KBM-7 (cell line): ENCODE measurements at regions not wholly inside any gene's neighbourhood (a gene's known extent, or its start where the extent isn't known, plus 50 kb on each side); places are given as distances from the start of the nearest gene placed in this dataset.
A peak's percentile ranks its signal among the peaks of the same experiment; 100 is the strongest.
"Not testable (repeated sequence)": the region's sequence is repeated elsewhere in the genome, so short reads cannot be mapped to it uniquely, and the experiment has no call there.

Experiments
- DNase-seq: peaks from one replicate; pipeline ENCODE4 v3.0.0-alpha.2; 2015
- in situ Hi-C: fragments of 300-500 bp; cut with MboI; formaldehyde crosslinking; loops from 2 replicates; pipeline ENCODE4 v1.14.3; 2020; ENCODE audit warnings: low sequenced_read_pairs, low pct_unique_long_range_greater_than_20kb, mixed read lengths

DNA sequence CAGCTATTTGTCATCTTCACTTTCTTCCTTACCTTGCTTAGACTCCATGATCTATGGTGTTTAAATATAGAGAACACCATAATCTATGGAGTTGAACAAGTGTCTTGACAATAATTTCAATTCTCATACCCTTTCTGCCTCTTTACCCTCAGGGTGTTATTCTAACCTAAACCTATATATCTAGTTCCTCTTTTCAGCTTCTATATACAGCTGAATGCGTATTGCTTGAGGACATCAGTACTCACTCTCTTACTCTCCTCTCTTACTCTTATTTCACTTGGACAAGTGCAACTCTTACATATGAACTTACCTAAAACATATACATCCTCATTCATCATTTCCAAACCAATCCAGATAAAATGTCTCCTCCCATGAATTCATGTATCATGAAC lies 187.1 kb downstream of the RAP2B start:
- DNase-seq = peak; percentile 25
- in situ Hi-C loops = no loop called here

DNA sequence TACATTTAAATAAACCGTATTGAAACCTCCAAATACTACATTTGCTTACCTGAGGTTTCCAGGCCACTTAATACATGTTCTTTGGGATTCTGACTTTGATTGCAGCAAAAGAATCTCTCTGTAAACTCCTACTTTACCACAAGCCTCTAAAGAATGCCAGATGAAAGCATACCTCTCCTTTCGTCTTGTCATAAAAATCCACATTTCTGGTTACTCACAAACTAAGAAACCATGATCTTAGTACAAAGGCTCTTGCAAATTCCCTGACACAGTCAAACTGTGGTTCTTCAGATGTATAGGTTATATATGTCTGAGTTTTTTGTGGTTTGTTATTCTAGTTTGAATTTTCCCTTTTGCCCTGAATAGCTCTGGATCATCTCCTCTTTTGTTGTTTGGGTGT lies 188.4 kb downstream of the RAP2B start:
- in situ Hi-C loops = no loop called here
- DNase-seq = no peak

DNA sequence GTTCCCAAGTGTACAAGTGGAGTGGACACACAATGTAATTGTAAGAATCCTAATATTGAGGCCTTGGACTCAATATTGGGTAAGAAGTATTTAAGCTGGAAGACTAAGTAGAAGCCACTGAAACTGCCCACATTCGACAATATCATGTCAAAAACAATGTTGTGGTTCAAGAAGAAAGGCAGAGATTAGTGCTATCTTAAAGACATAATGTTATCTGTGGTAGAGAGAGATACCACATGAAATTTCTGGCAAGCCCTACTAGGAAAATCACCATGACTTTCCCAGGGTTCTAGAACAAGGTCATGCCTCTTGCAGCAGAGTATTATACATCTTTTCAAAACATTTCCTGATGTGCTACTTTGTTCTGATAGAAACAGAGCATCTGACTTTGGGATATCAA lies 192.6 kb downstream of the RAP2B start:
- in situ Hi-C loops = no loop called here
- DNase-seq = no peak

DNA sequence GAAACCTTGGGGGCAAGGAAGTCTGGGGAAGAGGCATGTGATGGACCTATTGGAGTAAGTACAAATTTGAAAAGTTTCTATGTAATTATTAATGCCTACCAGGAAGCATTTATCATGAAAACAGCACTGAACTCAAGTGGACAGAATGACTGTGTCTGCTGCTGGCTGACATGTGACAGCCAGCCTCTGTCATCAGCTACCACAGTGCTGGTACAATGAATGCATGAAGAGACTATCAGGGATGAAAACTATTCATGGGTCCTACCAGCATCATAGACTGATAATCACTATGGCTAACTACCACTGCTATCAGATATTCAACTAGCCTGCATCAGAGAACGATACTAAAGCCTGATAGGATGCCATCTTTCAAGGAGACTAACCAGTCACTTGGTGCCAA lies 193.5 kb downstream of the RAP2B start:
- in situ Hi-C loops = no loop called here
- DNase-seq = no peak

DNA sequence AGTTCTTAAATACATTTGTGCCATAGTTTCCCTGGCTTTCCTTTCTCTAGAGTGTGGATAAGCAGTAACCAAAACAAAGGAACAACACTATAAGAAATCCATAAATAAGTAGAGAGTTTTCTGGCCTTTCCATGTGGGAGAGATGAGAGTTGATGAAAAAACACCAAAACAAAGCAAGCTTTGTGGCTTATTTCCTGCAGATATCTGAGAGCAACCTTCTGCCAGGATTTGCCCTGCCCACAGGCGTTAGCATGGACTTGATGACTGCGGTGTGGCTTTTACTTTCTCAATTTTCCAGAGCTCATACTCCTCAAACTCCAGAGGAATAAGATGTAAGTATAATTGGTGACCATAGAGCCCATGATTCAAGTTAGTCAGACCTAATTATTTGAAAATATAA lies 194.9 kb downstream of the RAP2B start:
- no peak for DNase-seq
- in situ Hi-C loops = no loop called here

DNA sequence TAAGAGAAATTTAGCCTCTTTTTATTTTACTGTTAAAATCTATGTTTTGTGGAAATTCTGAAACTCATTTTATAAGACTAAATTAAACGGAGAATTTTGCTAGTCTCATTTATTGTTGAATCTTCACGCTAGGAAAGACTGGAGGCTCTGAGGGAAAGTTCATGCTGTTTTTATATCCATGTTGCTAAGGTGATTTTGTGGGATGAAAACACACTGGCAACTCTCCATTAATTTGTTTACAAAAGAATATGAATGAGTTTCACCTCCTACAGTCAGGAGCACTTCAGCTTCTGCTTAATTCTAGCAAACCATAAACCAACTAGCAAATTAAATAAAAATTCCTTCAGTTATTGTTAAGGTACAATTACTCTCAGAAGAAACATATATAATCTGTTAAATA lies 195.4 kb downstream of the RAP2B start:
- no peak for DNase-seq
- in situ Hi-C loops = no loop called here

DNA sequence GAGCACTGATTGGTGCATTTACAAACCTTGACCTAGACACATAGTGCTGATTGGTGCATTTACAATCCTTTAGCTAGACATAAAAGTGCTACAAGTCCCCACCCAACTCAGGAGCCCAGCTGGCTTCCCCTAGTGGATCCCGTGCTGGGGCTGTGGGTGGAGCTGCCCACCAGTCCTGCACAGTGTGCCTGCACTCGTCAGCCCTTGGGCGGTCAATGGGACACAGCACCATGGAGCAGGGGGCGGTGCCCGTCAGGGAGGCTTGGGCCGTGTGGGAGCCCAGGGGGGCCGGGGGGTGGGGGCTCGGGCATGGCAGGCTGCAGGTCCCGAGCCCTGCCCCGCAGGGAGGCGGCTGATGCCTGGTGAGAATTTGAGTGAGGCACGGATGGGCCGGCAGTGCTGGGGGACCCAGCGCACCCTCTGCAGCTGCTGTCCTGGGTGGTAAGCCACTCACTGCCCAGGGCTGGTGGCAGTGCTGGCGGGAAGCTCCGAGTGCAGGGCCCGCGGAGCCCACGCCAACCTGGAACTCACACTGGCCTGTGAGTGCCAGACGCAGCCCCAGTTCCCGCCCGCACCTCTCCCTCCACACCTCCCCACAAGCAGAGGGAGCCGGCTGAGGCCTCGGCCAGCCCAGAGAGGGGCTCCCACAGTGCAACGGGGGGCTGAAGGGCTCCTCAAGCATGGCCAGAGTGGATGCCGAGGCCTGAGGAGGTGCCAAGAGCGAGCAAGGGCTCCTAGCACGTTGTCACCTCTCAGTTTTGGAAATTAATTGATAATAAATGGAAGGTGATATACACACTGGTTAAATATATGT lies 207.7 kb downstream of the RAP2B start:
- no peak for DNase-seq
- in situ Hi-C loops = no loop called here

DNA sequence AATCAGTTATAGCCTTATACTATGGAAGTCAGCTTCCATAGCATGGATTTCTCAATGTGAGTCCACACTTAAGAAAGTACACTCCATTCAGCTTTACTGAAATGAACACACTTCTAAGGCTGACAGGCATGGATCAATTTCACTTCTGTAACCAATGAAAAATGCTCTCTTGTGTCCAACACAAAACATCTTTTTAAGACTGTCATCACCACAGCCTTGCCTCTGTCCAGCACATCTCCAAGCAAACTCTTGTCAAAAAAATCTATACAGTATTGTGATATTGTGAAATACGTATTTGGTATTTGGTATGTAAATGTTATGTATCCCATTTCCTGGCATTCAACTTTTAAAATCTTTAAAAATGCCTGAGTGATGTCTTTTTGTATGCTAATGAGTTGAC lies 208.7 kb downstream of the RAP2B start:
- no peak for DNase-seq
- in situ Hi-C loops = no loop called here

DNA sequence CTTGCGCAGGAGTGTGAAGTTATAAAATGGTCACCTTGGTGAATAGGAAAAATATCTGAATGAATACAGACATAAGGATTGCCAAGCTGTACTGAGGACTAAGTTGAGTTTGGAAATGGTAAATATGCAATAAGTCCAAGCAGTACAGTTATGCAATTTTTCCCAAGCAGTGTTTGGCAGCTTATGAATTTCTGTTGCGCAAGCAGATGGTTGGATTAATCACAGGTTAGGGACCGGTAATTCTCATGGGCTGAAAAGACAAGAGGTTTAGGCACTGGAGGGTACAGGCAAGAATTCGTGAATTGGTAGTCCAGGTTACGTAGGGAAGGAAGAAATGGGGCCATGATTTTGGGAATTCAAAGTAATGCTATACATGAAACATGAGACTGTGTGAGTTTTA lies 210.3 kb downstream of the RAP2B start:
- no peak for DNase-seq
- in situ Hi-C loops = no loop called here

DNA sequence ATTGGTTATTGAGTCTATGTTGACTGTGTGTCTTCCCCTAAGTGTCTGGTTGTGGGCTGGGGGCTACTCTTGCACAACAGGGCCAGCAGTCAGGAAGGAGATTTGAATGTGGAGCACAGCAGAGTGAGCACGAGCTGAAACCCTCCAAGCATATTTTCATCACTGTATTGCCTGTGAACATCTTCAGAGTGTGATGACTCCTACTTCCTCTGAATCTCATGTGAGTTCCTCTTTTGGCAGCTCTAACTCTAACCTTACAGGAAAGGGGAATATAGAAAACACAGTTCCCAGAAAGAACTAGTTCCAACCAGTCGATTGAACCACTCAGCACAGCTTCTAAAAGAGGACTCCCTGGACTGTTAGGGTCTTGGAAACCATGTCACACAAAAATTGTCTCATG lies 211.6 kb downstream of the RAP2B start:
- in situ Hi-C loops = no loop called here
- peak; percentile 93 for DNase-seq

DNA sequence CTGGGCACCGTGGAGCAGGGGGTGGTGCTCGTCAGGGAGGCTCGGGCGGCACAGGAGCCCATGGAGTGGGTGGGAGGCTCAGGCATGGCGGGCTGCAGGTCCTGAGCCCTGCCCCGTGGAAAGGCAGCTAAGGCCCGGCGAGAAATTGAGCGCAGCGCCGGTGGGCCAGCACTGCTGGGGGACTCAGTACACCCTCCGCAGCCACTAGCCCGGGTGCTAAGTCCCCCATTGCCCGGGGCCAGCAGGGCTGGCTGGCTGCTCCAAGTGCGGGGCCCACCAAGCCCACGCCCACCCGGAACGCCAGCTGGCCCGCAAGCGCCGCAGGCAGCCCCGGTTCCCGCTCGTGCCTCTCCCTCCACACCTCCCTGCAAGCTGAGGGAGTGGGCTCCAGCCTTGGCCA lies 216.3 kb downstream of the RAP2B start:
- in situ Hi-C loops, DNase-seq: not testable (repeated sequence)

DNA sequence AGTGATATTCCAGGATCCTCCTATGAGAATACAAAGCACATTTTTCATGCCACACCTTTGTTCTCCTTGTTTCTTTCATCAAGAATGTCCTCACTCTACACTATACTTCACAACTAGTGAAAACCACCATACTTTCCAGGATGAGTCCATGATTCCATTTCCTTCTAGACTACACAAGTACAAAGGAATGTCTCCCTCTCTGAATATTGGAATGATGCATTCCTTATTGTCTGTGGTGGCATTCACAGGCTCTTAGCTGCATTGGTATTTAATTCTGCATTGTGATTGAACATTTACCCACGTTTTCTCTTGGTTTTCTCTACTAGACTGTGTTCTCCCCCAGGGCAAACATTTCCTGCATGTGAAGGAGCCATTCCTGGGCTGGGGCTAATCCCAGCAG lies 217.5 kb downstream of the RAP2B start:
- no peak for DNase-seq
- in situ Hi-C loops = no loop called here

DNA sequence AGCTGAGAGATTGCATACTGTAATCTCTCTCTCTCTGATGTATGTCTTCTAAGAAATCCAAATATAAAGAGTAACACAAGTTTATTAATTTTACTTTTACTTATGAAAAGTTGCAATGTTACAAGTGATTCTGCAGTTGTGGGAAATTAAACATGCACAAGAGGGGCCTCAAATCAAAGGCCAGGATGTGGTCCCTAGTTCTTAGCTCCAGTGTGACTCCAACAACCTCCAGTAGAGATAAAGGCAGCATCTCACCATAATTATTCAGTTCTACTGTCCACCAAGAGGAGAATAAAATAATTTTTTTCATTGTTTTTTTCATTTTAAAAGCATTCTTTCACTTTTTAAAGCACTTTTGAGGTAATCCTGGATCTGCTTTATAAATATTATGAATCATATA lies 223.3 kb downstream of the RAP2B start:
- no peak for DNase-seq
- in situ Hi-C loops = no loop called here

DNA sequence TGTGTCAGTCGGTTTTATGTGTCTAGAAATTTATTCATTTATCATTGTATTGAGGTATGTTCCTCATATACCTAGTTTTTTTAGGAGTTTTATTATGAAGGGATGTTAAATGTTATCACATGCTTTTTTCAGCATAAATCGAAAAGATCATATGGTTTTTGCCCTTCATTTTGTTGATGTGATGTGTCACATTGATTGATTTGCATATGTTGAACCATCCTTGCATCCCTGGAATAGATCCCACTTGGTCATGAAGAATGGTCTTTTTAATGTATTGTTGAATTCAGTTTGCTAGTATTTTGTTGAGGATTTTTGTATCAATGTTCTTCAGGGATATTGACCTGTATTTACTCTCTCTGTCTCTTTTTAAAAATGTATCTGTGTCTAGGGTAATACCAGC lies 230.3 kb downstream of the RAP2B start:
- in situ Hi-C loops = no loop called here

DNA sequence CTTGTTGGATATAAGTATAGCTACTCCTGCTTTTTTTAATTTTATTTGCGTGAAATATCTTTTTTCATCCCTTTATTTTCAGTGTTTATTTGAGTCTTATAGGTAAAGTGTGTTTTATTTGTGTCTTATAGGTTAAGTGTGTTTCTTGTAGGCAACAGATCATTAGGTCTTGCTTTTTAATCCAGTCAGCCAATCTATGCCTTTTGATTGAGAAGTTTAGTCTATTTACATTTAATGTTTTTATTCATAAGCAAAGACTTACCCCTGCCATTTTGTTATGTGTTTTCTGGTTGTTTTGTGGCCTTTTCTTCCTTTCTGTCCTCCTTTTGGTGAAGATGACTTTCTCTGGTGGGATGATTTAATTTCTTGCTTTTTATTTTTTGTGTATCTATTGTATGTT lies 232.0 kb downstream of the RAP2B start:
- DNase-seq = no peak
- in situ Hi-C loops = no loop called here

More for the DNA sequence above, 230.3 kb downstream of the RAP2B start:
- DNase-seq = no peak

DNA sequence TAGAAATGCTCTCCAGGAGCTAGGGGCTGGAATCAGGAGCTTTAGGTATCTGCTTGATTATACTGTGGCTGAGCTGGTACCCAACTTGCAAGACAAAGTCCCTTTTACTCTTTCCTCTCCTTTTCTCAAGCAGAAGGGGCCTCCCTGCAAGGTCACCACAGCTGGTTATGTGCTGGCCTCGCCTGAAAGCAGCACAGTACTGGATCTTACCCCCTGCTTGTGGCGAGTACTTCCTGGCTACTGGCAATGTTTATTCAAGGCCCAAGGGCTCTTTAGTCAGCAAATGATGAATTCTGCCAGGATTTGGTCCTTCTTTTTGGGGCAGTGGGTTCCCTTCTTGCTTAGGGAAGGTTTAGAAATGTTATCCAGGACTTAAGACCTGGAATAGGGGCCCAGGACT lies 234.6 kb downstream of the RAP2B start:
- in situ Hi-C loops = no loop called here
- no peak for DNase-seq

DNA sequence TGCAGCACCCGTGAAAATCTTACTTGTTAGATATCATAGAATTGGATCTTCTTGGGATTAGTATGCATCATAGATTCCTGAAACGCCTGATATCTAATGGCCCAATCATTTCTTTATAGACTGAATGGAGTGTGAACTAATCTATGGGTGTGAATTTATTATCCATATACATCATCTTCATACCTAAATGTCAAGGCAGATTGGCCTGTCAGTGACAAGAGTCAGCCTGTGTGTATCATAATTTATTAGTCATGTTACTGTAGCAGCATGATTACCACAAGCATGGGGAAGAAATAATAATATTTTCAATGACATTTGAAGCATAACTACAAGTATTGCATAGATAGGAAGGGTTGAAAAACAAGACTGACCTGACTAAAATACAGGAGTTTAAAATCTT lies 235.8 kb downstream of the RAP2B start:
- DNase-seq = no peak
- in situ Hi-C loops = no loop called here

DNA sequence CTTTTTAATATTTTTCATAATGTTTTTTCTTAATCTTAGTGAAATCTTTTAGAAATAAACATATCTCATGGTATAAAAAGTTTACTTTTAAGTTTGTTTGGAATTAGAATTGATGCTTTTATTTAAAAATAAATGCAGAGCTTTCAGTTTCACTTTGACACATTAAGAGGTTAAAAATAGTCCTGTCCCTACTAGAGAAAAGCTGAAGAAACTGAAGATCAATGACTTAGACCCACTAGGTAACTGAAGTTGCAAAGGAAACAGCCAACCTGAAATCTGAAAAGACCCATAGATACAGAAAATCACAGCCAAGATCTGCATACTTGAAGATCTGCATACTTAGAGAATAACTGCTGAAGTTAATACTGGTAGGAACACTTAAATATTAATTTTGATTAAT lies 237.6 kb downstream of the RAP2B start:
- DNase-seq = no peak
- in situ Hi-C loops = no loop called here

DNA sequence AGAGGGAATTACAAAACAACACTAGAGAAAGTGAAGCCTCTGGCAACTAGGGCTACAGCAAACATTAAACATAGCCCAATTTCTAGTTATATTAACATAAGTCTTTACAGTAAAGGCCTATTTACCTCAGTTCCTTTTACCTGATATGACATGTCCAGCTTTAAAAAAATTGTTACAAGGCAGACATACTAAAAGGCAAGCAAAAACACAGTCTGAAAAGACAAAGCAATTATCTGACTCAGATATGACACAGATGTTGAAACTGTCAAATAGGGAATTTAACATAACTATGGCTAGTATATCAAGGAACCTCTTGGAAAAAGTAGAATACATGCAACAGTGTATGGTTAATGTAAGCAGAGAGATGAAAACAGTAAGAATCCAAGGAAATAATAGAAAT lies 238.6 kb downstream of the RAP2B start:
- DNase-seq = no peak
- in situ Hi-C loops = no loop called here

DNA sequence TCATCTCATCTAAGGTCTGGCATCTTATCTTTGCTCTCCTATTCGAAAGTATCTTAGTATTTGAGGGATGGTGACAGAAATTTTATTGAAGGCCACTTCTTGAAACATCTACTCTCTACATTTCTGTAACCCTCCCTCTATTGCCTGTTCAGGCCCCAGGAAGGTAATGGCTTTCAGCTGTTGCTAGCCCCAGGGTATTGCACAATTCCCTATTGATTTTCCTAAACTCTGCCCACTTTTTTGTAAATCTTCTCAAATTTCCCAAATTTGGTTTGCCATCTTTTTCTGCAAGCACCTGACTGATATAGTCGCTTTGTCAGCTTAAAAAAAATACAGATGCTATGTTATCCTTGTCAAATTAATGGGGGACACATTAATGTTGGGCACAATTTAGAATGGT lies 242.1 kb downstream of the RAP2B start:
- no peak for DNase-seq

DNA sequence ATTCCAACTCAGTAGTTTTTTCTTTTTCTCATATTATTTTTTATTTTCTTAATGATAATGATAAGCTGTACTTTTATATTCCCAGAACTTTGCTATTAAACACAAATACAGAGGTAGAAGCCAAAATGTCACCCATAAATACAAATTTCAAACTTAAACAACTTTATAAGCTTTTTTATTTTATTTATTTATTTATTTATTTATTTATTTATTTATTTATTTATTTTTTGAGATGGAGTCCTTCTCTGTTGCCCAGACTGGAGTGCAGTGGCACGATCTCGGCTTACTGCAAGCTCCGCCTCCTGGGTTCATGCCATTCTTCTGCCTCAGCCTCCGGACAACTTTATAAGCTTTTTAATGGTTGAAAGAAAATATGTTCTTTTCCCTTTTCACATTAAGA lies 243.3 kb downstream of the RAP2B start:
- in situ Hi-C loops, DNase-seq: not testable (repeated sequence)

More for the DNA sequence above, 242.1 kb downstream of the RAP2B start:
- in situ Hi-C loops = no loop called here
